HCT116 (cell line): ENCODE measurements at regions not wholly inside any gene's neighbourhood (a gene's known extent, or its start where the extent isn't known, plus 50 kb on each side); places are given as distances from the start of the nearest gene placed in this dataset.
"Not testable (repeated sequence)": the region's sequence is repeated elsewhere in the genome, so short reads cannot be mapped to it uniquely, and the experiment has no call there.

Experiments
- ATAC-seq: fragments of 200-7000 bp; cut with Tn5 transposase; 2 replicates; pipeline ENCODE4 v1.9.1; 2020; ENCODE audit warnings: mild to moderate bottlenecking, moderate library complexity
- BruUV-seq: library from RNA; stranded (reverse); fragments of 400-500 nt; replicated peaks from 2 replicates; lab custom pipeline; 2021; lab: Mats Ljungman, UMichigan
- CTCF ChIA-PET: fragments of 300-600 bp; sonication (Branson Sonifier 250); formaldehyde crosslinking; loops from one replicate; lab custom pipeline; 2021; ENCODE audit warnings: antibody characterized with exemption; lab: Charles Lee
- POLR2A ChIA-PET: fragments of 300-600, 350-600 bp; sonication (Branson Sonifier 250); formaldehyde crosslinking; loops from one replicate; lab custom pipeline; 2021; ENCODE audit warnings: antibody characterized with exemption; lab: Charles Lee
- RAD21 ChIA-PET, 2 experiments: fragments of 300-600 bp; sonication (Branson Sonifier 250); formaldehyde crosslinking; loops; one replicate each; lab custom pipeline; 2023; ENCODE audit warnings: low total read pairs in 2 of 2; ENCODE audit not compliant: uncharacterized antibody in 2 of 2, unreplicated experiment in 2 of 2, low non-redundant PET in 1 of 2; lab: Charles Lee
- DNase-seq: peaks from one replicate; pipeline ENCODE4 v3.0.0-alpha.2; 2010; ENCODE audit warnings: low read depth, low spot score
- H2AFZ ChIP-seq: fragments of 200-600 bp; shearing (Covaris generic), sonication (generic); 2 replicates; pipeline ENCODE4 v1.6.1; 2017; ENCODE audit warnings: low read depth, mixed run types, mixed read lengths, antibody characterized with exemption, low read length; ENCODE audit not compliant: poor library complexity, severe bottlenecking
- H3K27ac ChIP-seq: 2 replicates; pipeline ENCODE4 v1.5.1; 2012; ENCODE audit warnings: low read depth, low read length
- H3K27me3 ChIP-seq: fragments of 200-600 bp; sonication (generic); 2 replicates; pipeline ENCODE4 v1.6.1; 2016; ENCODE audit warnings: mixed run types, low read length, mixed read lengths; ENCODE audit not compliant: insufficient read depth
- H3K36me3 ChIP-seq, 2 experiments: fragments of 200-500 bp in 1 of 2; fragments of 200-600 bp in 1 of 2; sonication (Bioruptor generic) in 1 of 2; sonication (generic) in 1 of 2; 2 replicates each; pipeline versions ENCODE4 v1.5.1 to v1.6.1; 2014 to 2016; ENCODE audit warnings: low read length in 2 of 2, inconsistent platforms in 1 of 2, mixed read lengths in 1 of 2, mixed run types in 1 of 2; ENCODE audit not compliant: insufficient read depth in 2 of 2, control insufficient read depth in 1 of 2
- H3K4me1 ChIP-seq, 2 experiments: fragments of 200-600 bp in 1 of 2; sonication (generic) in 1 of 2; 2 replicates each; pipeline versions ENCODE4 v1.5.1 to v1.6.1; 2012 to 2017; ENCODE audit warnings: low read length in 2 of 2, inconsistent platforms in 1 of 2, mild to moderate bottlenecking in 1 of 2, mixed read lengths in 1 of 2, mixed run types in 1 of 2, moderate library complexity in 1 of 2; ENCODE audit not compliant: insufficient read depth in 2 of 2, control insufficient read depth in 1 of 2
- H3K4me2 ChIP-seq: fragments of 200-600 bp; sonication (generic); 2 replicates; pipeline ENCODE4 v1.6.1; 2017; ENCODE audit warnings: mixed run types, low read length, mixed read lengths
- H3K4me3 ChIP-seq, 2 experiments: fragments of 200-600 bp in 1 of 2; sonication (generic) in 1 of 2; replicated peaks in 1 of 2; 2 replicates each; pipeline ENCODE4 v1.5.1; 2011 to 2016; ENCODE audit warnings: low read length in 2 of 2, control low read depth in 1 of 2, low read depth in 1 of 2, mild to moderate bottlenecking in 1 of 2, mixed read lengths in 1 of 2, mixed run types in 1 of 2
- H3K79me2 ChIP-seq: fragments of 200-600 bp; sonication (generic); 2 replicates; pipeline ENCODE4 v1.6.1; 2017; ENCODE audit warnings: mild to moderate bottlenecking, mixed run types, low read length, moderate library complexity, mixed read lengths; ENCODE audit not compliant: insufficient read depth
- H3K9ac ChIP-seq: fragments of 200-600 bp; sonication (generic); 2 replicates; pipeline ENCODE4 v1.6.1; 2016; ENCODE audit warnings: low read length, mixed read lengths
- H3K9me2 ChIP-seq: fragments of 200-600 bp; sonication (generic), shearing (Covaris generic); 2 replicates; pipeline ENCODE4 v1.6.1; 2017; ENCODE audit warnings: mixed run types, mild to moderate bottlenecking, moderate library complexity; ENCODE audit not compliant: insufficient read depth
- H3K9me3 ChIP-seq, 2 experiments: fragments of 200-500 bp in 1 of 2; fragments of 200-600 bp in 1 of 2; sonication (Bioruptor generic) in 1 of 2; sonication (generic) in 1 of 2; 2 replicates each; pipeline ENCODE4 v1.6.1; 2014 to 2017; ENCODE audit warnings: low read length in 2 of 2, mixed read lengths in 2 of 2, inconsistent platforms in 1 of 2, low read depth in 1 of 2, mild to moderate bottlenecking in 1 of 2, mixed run types in 1 of 2, moderate library complexity in 1 of 2; ENCODE audit not compliant: control insufficient read depth in 1 of 2, insufficient read depth in 1 of 2
- H4K20me1 ChIP-seq: fragments of 200-600 bp; sonication (generic), shearing (Covaris generic); 2 replicates; pipeline ENCODE4 v1.6.1; 2017; ENCODE audit warnings: mixed run types, mild to moderate bottlenecking, moderate library complexity; ENCODE audit not compliant: insufficient read depth
- CEBPB ChIP-seq: IDR thresholded peaks from 2 replicates; pipeline ENCODE4 v1.6.1; 2012; ENCODE audit warnings: low read depth
- EGR1 ChIP-seq: IDR thresholded peaks from 2 replicates; pipeline ENCODE4 v1.6.1; 2012; ENCODE audit warnings: low read depth
- EZH2 ChIP-seq: fragments of 200-600 bp; sonication (generic); IDR thresholded peaks from 2 replicates; pipeline ENCODE4 v1.6.1; 2017; ENCODE audit warnings: antibody characterized with exemption, mixed run types
- POLR2A ChIP-seq: IDR thresholded peaks from 2 replicates; pipeline ENCODE4 v1.7.0; 2011; ENCODE audit warnings: borderline replicate concordance; ENCODE audit not compliant: insufficient read depth, insufficient read length; ENCODE audit errors: extremely low read depth
- RAD21 ChIP-seq: IDR thresholded peaks from 2 replicates; pipeline ENCODE4 v1.6.1; 2012; ENCODE audit warnings: low read depth, mild to moderate bottlenecking
- SP1 ChIP-seq: IDR thresholded peaks from 2 replicates; pipeline ENCODE4 v1.6.1; 2012; ENCODE audit warnings: low read depth
- SRF ChIP-seq: IDR thresholded peaks from 2 replicates; pipeline ENCODE4 v1.6.1; 2012; ENCODE audit warnings: low read depth
- YY1 ChIP-seq: IDR thresholded peaks from 2 replicates; pipeline ENCODE4 v1.6.1; 2011; ENCODE audit warnings: low read length, low read depth, moderate library complexity, mild to moderate bottlenecking; ENCODE audit not compliant: insufficient replicate concordance; ENCODE audit errors: extremely low read depth
- ZFX ChIP-seq: fragments of 450-650 bp; IDR thresholded peaks from 2 replicates; pipeline ENCODE4 v1.6.1; 2017
- ZNF274 ChIP-seq: fragments of 200-500 bp; sonication (Bioruptor generic); IDR thresholded peaks from 2 replicates; pipeline ENCODE4 v1.6.1; 2014; ENCODE audit warnings: mild to moderate bottlenecking, low read depth, low read length, inconsistent platforms
- intact Hi-C: fragments of 100-400 bp; cut with micrococcal nuclease; formaldehyde crosslinking; loops from 2 replicates; pipeline ENCODE4 v1.10.0; 2022
- TF ChIP-seq, protein P1 (sequence below), 3 experiments: fragments of 200-600 bp in 1 of 3; sonication (generic) in 1 of 3; IDR thresholded peaks in 2 of 3; conservative IDR thresholded peaks in 1 of 3; 2 replicates each; pipeline ENCODE4 v1.5.1; 2012 to 2017; ENCODE audit warnings: low read depth in 2 of 3, low read length in 2 of 3, antibody characterized with exemption in 1 of 3, borderline replicate concordance in 1 of 3, control low read depth in 1 of 3, mild to moderate bottlenecking in 1 of 3, mixed read lengths in 1 of 3, mixed run types in 1 of 3, moderate library complexity in 1 of 3; ENCODE audit not compliant: insufficient read depth in 1 of 3
- TF ChIP-seq, protein P2 (sequence below): IDR thresholded peaks from 2 replicates; pipeline ENCODE4 v1.6.1; 2012; ENCODE audit warnings: low read depth
- TF ChIP-seq, protein P3 (sequence below): IDR thresholded peaks from 2 replicates; pipeline ENCODE4 v1.6.1; 2012

DNA sequence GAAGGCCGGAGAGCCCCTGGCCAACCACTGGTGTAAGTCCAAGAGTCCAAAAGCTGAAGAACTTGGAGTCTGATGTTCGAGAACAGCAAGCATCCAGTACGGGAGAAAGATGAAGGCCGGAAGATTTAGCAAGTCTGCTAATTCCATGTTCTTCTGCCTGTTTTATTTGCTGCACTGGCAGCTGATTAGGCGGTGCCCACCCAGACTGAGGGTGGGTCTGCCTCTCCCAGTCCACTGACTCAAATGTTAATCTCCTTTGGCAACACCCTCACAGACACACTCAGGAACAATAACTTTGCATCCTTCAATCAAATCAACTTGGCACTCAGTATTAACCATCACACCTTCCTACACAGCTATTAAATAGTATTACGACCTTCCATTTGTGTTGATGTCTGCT lies 168.6 kb downstream of the ALDH1A2 start:
- H3K27ac ChIP-seq, H3K4me3 ChIP-seq, POLR2A ChIA-PET, H3K9ac ChIP-seq, DNase-seq, intact Hi-C loops, H4K20me1 ChIP-seq, H3K36me3 ChIP-seq, H2AFZ ChIP-seq, H3K9me3 ChIP-seq, RAD21 ChIA-PET, BruUV-seq, H3K79me2 ChIP-seq, H3K27me3 ChIP-seq, H3K4me1 ChIP-seq, H3K9me2 ChIP-seq, ATAC-seq, CTCF ChIA-PET, H3K4me2 ChIP-seq: not testable (repeated sequence)

DNA sequence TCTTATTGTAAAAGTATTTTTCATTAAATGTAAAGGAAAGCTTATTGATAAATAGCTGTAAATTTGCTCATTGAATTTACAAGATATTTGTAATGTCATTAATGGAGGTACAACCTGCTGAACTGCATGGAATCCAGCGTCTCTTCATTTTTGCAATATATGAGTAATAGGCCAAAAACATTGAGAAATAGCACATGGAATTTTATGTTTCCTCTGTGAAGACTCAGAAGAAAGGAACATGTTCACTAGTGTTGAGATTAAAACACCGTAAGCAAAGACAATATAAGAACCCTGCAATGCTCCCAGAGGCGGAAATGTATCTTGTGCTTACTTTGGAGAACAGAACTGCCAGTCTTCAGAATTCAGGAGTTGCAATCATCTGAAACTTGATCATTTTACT lies 167.6 kb downstream of the ALDH1A2 start:
- H3K9me3 ChIP-seq: no peaks in the 10 kb centered on the region
- no peaks in the 10 kb centered on the region for H3K79me2 ChIP-seq
- no peaks in the 10 kb centered on the region for H4K20me1 ChIP-seq
- H3K4me3 ChIP-seq: no peak overlapping the region
- no peaks in the 10 kb centered on the region for H3K27me3 ChIP-seq
- no peaks in the 10 kb centered on the region for H3K4me1 ChIP-seq
- H2AFZ ChIP-seq: no peak overlapping the region
- CTCF ChIA-PET: interaction anchor here (1.3 kb wide), 1 partner anchor 37 kb away, joined by 3 read pairs; no protein-coding TSS in a partner anchor
- DNase-seq (no peak), ATAC-seq (no peak)
- no peak overlapping the region for H3K4me2 ChIP-seq
- no peak overlapping the region for H3K9ac ChIP-seq
- H3K9me2 ChIP-seq: peaks cover 1% of the 10 kb centered on the region; the same call in 1 of the 2 replicates
- no peaks in the 10 kb centered on the region for H3K36me3 ChIP-seq
- TF ChIP-seq RAD21 (no peak), CEBPB (no peak), ZNF274 (no peak), SRF (no peak), SP1 (no peak), EZH2 (no peak), EGR1 (no peak), POLR2A (no peak), YY1 (no peak), ZFX (no peak)
- TF ChIP-seq, protein P1, sequence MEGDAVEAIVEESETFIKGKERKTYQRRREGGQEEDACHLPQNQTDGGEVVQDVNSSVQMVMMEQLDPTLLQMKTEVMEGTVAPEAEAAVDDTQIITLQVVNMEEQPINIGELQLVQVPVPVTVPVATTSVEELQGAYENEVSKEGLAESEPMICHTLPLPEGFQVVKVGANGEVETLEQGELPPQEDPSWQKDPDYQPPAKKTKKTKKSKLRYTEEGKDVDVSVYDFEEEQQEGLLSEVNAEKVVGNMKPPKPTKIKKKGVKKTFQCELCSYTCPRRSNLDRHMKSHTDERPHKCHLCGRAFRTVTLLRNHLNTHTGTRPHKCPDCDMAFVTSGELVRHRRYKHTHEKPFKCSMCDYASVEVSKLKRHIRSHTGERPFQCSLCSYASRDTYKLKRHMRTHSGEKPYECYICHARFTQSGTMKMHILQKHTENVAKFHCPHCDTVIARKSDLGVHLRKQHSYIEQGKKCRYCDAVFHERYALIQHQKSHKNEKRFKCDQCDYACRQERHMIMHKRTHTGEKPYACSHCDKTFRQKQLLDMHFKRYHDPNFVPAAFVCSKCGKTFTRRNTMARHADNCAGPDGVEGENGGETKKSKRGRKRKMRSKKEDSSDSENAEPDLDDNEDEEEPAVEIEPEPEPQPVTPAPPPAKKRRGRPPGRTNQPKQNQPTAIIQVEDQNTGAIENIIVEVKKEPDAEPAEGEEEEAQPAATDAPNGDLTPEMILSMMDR (IDR thresholded peaks at IDR 0.05 in 2 of 3, conservative IDR thresholded peaks at IDR 0.05 in 1 of 3; ENCODE audit: borderline replicate concordance in 1 of 3, insufficient read depth in 1 of 3, low read depth in 2 of 3, low read length in 2 of 3): no peak
- TF ChIP-seq, protein P2, sequence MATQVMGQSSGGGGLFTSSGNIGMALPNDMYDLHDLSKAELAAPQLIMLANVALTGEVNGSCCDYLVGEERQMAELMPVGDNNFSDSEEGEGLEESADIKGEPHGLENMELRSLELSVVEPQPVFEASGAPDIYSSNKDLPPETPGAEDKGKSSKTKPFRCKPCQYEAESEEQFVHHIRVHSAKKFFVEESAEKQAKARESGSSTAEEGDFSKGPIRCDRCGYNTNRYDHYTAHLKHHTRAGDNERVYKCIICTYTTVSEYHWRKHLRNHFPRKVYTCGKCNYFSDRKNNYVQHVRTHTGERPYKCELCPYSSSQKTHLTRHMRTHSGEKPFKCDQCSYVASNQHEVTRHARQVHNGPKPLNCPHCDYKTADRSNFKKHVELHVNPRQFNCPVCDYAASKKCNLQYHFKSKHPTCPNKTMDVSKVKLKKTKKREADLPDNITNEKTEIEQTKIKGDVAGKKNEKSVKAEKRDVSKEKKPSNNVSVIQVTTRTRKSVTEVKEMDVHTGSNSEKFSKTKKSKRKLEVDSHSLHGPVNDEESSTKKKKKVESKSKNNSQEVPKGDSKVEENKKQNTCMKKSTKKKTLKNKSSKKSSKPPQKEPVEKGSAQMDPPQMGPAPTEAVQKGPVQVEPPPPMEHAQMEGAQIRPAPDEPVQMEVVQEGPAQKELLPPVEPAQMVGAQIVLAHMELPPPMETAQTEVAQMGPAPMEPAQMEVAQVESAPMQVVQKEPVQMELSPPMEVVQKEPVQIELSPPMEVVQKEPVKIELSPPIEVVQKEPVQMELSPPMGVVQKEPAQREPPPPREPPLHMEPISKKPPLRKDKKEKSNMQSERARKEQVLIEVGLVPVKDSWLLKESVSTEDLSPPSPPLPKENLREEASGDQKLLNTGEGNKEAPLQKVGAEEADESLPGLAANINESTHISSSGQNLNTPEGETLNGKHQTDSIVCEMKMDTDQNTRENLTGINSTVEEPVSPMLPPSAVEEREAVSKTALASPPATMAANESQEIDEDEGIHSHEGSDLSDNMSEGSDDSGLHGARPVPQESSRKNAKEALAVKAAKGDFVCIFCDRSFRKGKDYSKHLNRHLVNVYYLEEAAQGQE: no peak
- TF ChIP-seq, protein P3, sequence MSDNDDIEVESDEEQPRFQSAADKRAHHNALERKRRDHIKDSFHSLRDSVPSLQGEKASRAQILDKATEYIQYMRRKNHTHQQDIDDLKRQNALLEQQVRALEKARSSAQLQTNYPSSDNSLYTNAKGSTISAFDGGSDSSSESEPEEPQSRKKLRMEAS: no peak
- RAD21 ChIA-PET: no interaction called here
- POLR2A ChIA-PET: no interaction called here
- intact Hi-C loops: no loop called here
- no TSS peak for BruUV-seq
- no peak overlapping the region for H3K27ac ChIP-seq
